ENCODE measurements at regions not wholly inside any gene's neighbourhood (a gene's known extent, or its start where the extent isn't known, plus 50 kb on each side); places are given as distances from the start of the nearest gene placed in this dataset.

DNA sequence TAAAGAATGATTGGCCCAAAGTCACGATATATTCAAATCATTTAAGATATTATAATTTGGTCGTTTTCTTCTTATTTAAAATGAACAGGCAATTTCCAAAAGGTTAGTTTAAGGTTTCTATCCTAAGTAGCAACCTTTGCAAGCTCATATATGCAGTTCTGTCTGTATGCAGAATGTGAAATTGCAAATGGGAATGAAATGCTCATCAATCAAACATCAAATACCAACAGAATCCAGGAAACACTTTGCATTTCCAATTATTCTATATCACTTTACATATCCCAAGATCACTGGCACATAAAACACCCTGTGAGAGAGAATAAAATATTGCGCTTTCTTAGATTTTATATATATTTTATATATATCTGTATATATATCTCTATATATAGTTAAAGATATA lies 237.3 kb downstream of the NRIP1 start:
- H3K27ac Mint-ChIP-seq (ENCODE audit: unreplicated experiment), result no peak overlapping the region
- H3K9me3 Mint-ChIP-seq (ENCODE audit: unreplicated experiment), result no peaks in the 10 kb centered on the region
- H3K4me3 Mint-ChIP-seq (ENCODE audit: unreplicated experiment), result no peak overlapping the region

DNA sequence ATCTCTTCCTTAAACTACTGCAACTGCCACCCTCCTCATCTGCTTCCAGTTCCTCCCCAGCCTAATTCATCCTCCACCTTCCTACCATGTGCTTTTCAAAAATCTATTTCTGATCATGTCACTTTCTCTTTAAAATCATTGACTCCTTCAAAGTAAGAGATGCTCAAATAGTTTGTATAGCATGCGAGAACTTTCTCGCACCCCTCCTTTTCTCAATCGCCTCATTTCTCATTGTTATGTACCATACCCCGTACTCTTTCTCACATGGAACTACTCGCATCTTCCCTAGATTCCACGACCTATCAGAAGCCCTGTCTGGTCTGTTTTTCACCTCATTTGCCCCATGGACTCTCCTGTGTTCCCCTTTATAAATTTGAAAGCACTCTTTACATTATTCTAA lies 238.2 kb downstream of the NRIP1 start:
- H3K4me1 Mint-ChIP-seq (ENCODE audit: low read depth, unreplicated experiment), result no peaks in the 10 kb centered on the region
- no peak for DNase-seq
- TF ChIP-seq, protein P1, sequence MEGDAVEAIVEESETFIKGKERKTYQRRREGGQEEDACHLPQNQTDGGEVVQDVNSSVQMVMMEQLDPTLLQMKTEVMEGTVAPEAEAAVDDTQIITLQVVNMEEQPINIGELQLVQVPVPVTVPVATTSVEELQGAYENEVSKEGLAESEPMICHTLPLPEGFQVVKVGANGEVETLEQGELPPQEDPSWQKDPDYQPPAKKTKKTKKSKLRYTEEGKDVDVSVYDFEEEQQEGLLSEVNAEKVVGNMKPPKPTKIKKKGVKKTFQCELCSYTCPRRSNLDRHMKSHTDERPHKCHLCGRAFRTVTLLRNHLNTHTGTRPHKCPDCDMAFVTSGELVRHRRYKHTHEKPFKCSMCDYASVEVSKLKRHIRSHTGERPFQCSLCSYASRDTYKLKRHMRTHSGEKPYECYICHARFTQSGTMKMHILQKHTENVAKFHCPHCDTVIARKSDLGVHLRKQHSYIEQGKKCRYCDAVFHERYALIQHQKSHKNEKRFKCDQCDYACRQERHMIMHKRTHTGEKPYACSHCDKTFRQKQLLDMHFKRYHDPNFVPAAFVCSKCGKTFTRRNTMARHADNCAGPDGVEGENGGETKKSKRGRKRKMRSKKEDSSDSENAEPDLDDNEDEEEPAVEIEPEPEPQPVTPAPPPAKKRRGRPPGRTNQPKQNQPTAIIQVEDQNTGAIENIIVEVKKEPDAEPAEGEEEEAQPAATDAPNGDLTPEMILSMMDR (IDR thresholded peaks at IDR 0.05; ENCODE audit: partially characterized antibody, unreplicated experiment), result no peak
- no peaks in the 10 kb centered on the region for H3K27me3 Mint-ChIP-seq (ENCODE audit: unreplicated experiment)
- no peaks in the 10 kb centered on the region for H3K36me3 Mint-ChIP-seq (ENCODE audit: unreplicated experiment)
- no peaks in the 10 kb centered on the region for H3K9me3 Mint-ChIP-seq (ENCODE audit: unreplicated experiment)
- no peak overlapping the region for H3K4me3 Mint-ChIP-seq (ENCODE audit: unreplicated experiment)
- H3K27ac Mint-ChIP-seq (ENCODE audit: unreplicated experiment), result no peak overlapping the region

More for the DNA sequence above, 237.3 kb downstream of the NRIP1 start:
- DNase-seq, result no peak
- Mint-ChIP-seq H3K36me3 (ENCODE audit: unreplicated experiment) (no peaks in the 10 kb centered on the region), H3K4me1 (ENCODE audit: low read depth, unreplicated experiment) (no peaks in the 10 kb centered on the region), H3K27me3 (ENCODE audit: unreplicated experiment) (no peaks in the 10 kb centered on the region)
- TF ChIP-seq, protein P1 (IDR thresholded peaks at IDR 0.05; ENCODE audit: partially characterized antibody, unreplicated experiment), result no peak

DNA sequence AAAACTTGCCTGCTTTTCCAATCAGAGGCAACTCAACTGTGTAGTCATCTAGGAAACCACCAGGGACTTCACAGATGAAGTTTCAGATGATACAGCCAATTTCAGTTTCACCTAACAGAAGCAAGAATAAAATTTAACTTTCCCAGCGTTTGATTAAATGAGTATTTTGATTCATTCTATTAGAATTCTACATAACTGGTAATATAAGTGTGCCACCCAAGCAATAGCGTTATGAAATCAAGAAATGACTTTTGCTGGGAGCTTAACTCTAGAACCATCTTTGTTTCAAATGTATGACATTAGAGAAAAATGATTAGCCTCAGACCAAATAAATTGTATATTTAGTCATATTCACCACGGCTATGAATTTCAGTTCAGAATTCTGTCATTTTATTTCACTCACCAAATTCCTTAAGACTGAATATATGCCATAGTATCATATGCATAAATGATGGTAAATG lies 239.3 kb downstream of the NRIP1 start:
- TF ChIP-seq, protein P1 (IDR thresholded peaks at IDR 0.05; ENCODE audit: partially characterized antibody, unreplicated experiment), result no peak
- Mint-ChIP-seq H3K36me3 (ENCODE audit: unreplicated experiment) (no peaks in the 10 kb centered on the region), H3K27ac (ENCODE audit: unreplicated experiment) (no peak overlapping the region), H3K4me3 (ENCODE audit: unreplicated experiment) (no peak overlapping the region), H3K27me3 (ENCODE audit: unreplicated experiment) (no peaks in the 10 kb centered on the region), H3K9me3 (ENCODE audit: unreplicated experiment) (no peaks in the 10 kb centered on the region), H3K4me1 (ENCODE audit: low read depth, unreplicated experiment) (no peaks in the 10 kb centered on the region)
- no peak for DNase-seq

- TF ChIP-seq, protein P1 (IDR thresholded peaks at IDR 0.05; ENCODE audit: partially characterized antibody, unreplicated experiment), result no peak
- Mint-ChIP-seq H3K4me3 (ENCODE audit: unreplicated experiment) (no peak overlapping the region), H3K9me3 (ENCODE audit: unreplicated experiment) (no peaks in the 10 kb centered on the region), H3K27me3 (ENCODE audit: unreplicated experiment) (no peaks in the 10 kb centered on the region), H3K27ac (ENCODE audit: unreplicated experiment) (no peak overlapping the region), H3K4me1 (ENCODE audit: low read depth, unreplicated experiment) (no peaks in the 10 kb centered on the region), H3K36me3 (ENCODE audit: unreplicated experiment) (no peaks in the 10 kb centered on the region)
- no peak for DNase-seq
These were observed 240.7 kb downstream of the NRIP1 start for GRCh38 chr21:14824126-14824525.

DNA sequence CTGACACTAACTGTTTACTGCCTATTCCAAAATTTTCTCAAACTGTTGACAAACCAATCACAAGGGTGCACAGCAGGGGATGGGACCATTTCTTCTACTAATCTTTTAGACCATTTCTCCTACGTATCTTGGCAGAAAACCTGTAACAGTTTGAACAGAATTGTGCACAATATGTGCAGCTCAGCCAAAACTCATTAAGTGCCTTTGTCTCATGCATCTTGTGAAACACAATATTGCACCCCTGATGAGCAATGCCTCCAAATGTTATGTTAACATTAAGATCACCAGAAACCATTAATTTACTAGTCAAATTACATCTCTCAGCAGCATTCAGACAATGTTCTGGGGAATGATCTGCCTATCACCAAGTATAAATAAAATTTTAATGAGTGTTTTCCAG lies 247.5 kb downstream of the NRIP1 start:
- H3K36me3 Mint-ChIP-seq (ENCODE audit: unreplicated experiment), result peaks cover 3% of the 10 kb centered on the region
- no peaks in the 10 kb centered on the region for H3K9me3 Mint-ChIP-seq (ENCODE audit: unreplicated experiment)
- no peaks in the 10 kb centered on the region for H3K27me3 Mint-ChIP-seq (ENCODE audit: unreplicated experiment)
- no peaks in the 10 kb centered on the region for H3K4me1 Mint-ChIP-seq (ENCODE audit: low read depth, unreplicated experiment)
- H3K27ac Mint-ChIP-seq (ENCODE audit: unreplicated experiment), result no peak overlapping the region
- no peak overlapping the region for H3K4me3 Mint-ChIP-seq (ENCODE audit: unreplicated experiment)
- DNase-seq, result no peak
- TF ChIP-seq, protein P1 (IDR thresholded peaks at IDR 0.05; ENCODE audit: partially characterized antibody, unreplicated experiment), result no peak
